ENCODE measurements at regions not wholly inside any gene's neighbourhood (a gene's known extent, or its start where the extent isn't known, plus 50 kb on each side); places are given as distances from the start of the nearest gene placed in this dataset.

DNA sequence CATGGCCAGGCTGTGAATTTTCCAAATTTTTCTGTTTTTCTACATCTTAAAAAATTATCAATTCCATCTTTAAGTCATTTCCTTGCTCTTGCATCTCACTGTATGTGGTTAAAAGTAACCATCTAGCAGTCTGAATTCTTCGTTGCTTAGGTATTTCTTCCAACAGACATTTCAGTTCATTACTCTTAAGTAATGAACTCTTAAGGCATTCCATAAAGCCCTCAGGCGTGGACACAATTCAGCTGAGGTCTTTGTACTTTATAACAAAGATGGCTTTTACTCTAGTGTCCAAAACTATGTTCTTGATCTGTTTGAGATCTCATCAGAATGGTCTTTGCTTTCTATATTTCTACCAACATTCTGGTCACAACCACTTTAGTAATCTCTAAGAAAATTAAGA lies 253.9 kb upstream of the GCFC2 start:
- ATAC-seq: no peak
- no peak for TF ChIP-seq PPARA (CRISPR knock-in tag; IDR thresholded peaks at IDR 0.05; ENCODE audit: borderline replicate concordance)
- TF ChIP-seq ZC3H10 (CRISPR knock-in tag; IDR thresholded peaks at IDR 0.05): no peak
- no peak for TF ChIP-seq TOX (CRISPR knock-in tag; IDR thresholded peaks at IDR 0.05; ENCODE audit: borderline replicate concordance)
- no peak for TF ChIP-seq ZNF70 (CRISPR knock-in tag; IDR thresholded peaks at IDR 0.05)
- no peak for TF ChIP-seq TCF4 (CRISPR knock-in tag; IDR thresholded peaks at IDR 0.05; ENCODE audit: borderline replicate concordance)
- TF ChIP-seq ISL1 (CRISPR knock-in tag; IDR thresholded peaks at IDR 0.05): no peak
- TF ChIP-seq, protein P1, sequence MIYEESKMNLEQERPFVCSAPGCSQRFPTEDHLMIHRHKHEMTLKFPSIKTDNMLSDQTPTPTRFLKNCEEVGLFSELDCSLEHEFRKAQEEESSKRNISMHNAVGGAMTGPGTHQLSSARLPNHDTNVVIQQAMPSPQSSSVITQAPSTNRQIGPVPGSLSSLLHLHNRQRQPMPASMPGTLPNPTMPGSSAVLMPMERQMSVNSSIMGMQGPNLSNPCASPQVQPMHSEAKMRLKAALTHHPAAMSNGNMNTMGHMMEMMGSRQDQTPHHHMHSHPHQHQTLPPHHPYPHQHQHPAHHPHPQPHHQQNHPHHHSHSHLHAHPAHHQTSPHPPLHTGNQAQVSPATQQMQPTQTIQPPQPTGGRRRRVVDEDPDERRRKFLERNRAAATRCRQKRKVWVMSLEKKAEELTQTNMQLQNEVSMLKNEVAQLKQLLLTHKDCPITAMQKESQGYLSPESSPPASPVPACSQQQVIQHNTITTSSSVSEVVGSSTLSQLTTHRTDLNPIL (CRISPR knock-in tag; IDR thresholded peaks at IDR 0.05; ENCODE audit: low read depth): no peak
- no peak for TF ChIP-seq ZNF8 (CRISPR knock-in tag; IDR thresholded peaks at IDR 0.05)
- no peak for TF ChIP-seq SNAI2 (CRISPR knock-in tag; IDR thresholded peaks at IDR 0.05)
- TF ChIP-seq, protein P2, sequence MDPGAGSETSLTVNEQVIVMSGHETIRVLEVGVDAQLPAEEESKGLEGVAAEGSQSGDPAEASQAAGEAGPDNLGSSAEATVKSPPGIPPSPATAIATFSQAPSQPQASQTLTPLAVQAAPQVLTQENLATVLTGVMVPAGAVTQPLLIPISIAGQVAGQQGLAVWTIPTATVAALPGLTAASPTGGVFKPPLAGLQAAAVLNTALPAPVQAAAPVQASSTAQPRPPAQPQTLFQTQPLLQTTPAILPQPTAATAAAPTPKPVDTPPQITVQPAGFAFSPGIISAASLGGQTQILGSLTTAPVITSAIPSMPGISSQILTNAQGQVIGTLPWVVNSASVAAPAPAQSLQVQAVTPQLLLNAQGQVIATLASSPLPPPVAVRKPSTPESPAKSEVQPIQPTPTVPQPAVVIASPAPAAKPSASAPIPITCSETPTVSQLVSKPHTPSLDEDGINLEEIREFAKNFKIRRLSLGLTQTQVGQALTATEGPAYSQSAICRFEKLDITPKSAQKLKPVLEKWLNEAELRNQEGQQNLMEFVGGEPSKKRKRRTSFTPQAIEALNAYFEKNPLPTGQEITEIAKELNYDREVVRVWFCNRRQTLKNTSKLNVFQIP (CRISPR knock-in tag; IDR thresholded peaks at IDR 0.05; ENCODE audit: borderline replicate concordance, low read depth): no peak
- TF ChIP-seq ZFP30 (CRISPR knock-in tag; IDR thresholded peaks at IDR 0.05): no peak
- no peak for TF ChIP-seq ZFP3 (CRISPR knock-in tag; IDR thresholded peaks at IDR 0.05)
- TF ChIP-seq, protein P3, sequence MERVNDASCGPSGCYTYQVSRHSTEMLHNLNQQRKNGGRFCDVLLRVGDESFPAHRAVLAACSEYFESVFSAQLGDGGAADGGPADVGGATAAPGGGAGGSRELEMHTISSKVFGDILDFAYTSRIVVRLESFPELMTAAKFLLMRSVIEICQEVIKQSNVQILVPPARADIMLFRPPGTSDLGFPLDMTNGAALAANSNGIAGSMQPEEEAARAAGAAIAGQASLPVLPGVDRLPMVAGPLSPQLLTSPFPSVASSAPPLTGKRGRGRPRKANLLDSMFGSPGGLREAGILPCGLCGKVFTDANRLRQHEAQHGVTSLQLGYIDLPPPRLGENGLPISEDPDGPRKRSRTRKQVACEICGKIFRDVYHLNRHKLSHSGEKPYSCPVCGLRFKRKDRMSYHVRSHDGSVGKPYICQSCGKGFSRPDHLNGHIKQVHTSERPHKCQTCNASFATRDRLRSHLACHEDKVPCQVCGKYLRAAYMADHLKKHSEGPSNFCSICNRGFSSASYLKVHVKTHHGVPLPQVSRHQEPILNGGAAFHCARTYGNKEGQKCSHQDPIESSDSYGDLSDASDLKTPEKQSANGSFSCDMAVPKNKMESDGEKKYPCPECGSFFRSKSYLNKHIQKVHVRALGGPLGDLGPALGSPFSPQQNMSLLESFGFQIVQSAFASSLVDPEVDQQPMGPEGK (CRISPR knock-in tag; IDR thresholded peaks at IDR 0.05; ENCODE audit: borderline replicate concordance): no peak
- TF ChIP-seq ARNTL (CRISPR knock-in tag; IDR thresholded peaks at IDR 0.05; ENCODE audit: borderline replicate concordance, low read depth): no peak
- no peak for TF ChIP-seq ZNF565 (CRISPR knock-in tag; conservative IDR thresholded peaks at IDR 0.05; ENCODE audit: low read depth)
- TF ChIP-seq, protein P4, sequence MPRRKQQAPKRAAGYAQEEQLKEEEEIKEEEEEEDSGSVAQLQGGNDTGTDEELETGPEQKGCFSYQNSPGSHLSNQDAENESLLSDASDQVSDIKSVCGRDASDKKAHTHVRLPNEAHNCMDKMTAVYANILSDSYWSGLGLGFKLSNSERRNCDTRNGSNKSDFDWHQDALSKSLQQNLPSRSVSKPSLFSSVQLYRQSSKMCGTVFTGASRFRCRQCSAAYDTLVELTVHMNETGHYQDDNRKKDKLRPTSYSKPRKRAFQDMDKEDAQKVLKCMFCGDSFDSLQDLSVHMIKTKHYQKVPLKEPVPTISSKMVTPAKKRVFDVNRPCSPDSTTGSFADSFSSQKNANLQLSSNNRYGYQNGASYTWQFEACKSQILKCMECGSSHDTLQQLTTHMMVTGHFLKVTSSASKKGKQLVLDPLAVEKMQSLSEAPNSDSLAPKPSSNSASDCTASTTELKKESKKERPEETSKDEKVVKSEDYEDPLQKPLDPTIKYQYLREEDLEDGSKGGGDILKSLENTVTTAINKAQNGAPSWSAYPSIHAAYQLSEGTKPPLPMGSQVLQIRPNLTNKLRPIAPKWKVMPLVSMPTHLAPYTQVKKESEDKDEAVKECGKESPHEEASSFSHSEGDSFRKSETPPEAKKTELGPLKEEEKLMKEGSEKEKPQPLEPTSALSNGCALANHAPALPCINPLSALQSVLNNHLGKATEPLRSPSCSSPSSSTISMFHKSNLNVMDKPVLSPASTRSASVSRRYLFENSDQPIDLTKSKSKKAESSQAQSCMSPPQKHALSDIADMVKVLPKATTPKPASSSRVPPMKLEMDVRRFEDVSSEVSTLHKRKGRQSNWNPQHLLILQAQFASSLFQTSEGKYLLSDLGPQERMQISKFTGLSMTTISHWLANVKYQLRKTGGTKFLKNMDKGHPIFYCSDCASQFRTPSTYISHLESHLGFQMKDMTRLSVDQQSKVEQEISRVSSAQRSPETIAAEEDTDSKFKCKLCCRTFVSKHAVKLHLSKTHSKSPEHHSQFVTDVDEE (CRISPR knock-in tag; IDR thresholded peaks at IDR 0.05): no peak
- no peak for TF ChIP-seq CSDC2 (CRISPR knock-in tag; IDR thresholded peaks at IDR 0.05)

DNA sequence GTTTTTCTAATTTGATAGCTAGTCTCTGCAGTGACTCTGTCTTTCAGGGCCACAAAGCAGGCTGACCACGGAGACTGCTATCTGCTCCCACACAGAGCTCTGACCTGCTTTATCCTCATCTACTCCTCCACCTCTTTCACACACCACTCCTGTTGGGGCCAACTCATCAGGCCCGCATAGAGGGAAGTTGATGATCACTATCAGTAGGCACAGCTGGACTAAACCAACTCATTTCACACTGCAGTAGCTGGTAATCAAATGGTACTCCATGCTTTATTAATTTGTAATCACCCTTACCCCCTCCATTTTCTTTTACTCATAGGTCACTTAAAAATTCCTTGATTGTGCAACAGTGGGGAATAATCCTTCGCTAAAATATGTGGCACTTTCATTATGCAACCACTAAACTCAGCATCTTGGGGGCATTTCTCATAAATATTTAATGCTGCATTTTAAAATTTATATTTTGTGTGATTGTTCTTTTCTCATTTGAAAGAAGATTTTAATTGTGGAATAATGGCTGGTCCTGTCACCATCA lies 249.8 kb upstream of the GCFC2 start:
- no peak for ATAC-seq
- TF ChIP-seq, protein P1 (CRISPR knock-in tag; IDR thresholded peaks at IDR 0.05; ENCODE audit: low read depth): no peak
- no peak for TF ChIP-seq ZC3H10 (CRISPR knock-in tag; IDR thresholded peaks at IDR 0.05)

DNA sequence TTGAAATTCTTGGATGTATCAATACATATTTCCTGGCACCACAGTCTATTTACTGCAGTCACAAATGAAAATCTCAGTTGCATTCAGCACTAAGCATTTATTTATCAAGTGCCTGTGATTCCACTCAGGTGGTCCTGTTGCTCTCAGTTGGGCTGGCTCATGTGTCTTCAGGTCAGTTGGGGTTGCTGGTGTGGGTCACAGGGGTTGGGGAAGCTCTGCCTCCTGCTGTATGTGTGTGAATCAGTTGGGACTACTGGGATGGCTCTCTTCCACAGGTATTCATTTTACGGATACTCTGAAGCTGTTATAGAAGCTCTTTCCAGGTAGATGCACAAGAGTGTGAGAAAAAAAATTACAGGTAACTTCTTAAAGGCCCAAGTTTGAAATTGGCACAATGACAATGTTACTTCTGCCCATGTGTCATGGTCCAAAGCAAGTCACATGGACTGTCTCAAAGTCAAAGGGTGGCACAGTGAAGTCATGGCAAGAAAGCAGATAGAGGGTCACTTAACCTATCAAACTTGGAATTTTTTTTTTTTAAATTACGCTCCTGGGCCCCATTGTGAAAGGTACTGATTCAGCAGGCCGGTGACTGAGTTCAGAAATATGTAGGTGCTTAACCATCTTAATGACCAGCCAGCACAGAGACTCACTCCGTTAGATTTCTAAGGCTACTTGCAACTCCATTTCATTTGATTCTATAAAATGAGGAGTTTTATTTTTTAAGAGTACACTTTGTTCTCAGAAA lies 249.2 kb upstream of the GCFC2 start:
- TF ChIP-seq TCF4 (CRISPR knock-in tag; IDR thresholded peaks at IDR 0.05; ENCODE audit: borderline replicate concordance) (no peak), ARNTL (CRISPR knock-in tag; IDR thresholded peaks at IDR 0.05; ENCODE audit: borderline replicate concordance, low read depth) (no peak), RARB (CRISPR knock-in tag; IDR thresholded peaks at IDR 0.05) (no peak)
- TF ChIP-seq, protein P2 (CRISPR knock-in tag; IDR thresholded peaks at IDR 0.05; ENCODE audit: borderline replicate concordance, low read depth): no peak
- ATAC-seq: no peak

Measured in SK-N-SH treated with all-trans-retinoic acid at 6 μM for 48 hours (cell line).